Fibroblast of lung (primary cell): ENCODE measurements at regions not wholly inside any gene's neighbourhood (a gene's known extent, or its start where the extent isn't known, plus 50 kb on each side); places are given as distances from the start of the nearest gene placed in this dataset.

Experiments
- DNase-seq, 2 donors: peaks; one replicate each; pipeline versions ENCODE4 v3.0.0 to v3.0.0-alpha.2; 2010; ENCODE audit warnings: low read depth in 2 of 2
- H2AFZ ChIP-seq: 2 replicates; pipeline ENCODE4 v1.5.1; 2012; ENCODE audit warnings: low read length, control low read depth, inconsistent platforms
- H3K27ac ChIP-seq: 2 replicates; pipeline ENCODE4 v1.5.1; 2011; ENCODE audit warnings: low read length, control low read depth; ENCODE audit not compliant: insufficient read depth
- H3K27me3 ChIP-seq: 2 replicates; pipeline ENCODE4 v1.5.1; 2011; ENCODE audit warnings: mild to moderate bottlenecking, low read length; ENCODE audit not compliant: control insufficient read depth, insufficient read depth
- H3K36me3 ChIP-seq: 2 replicates; pipeline ENCODE4 v1.5.1; 2011; ENCODE audit warnings: low read length; ENCODE audit not compliant: control insufficient read depth, insufficient read depth
- H3K4me1 ChIP-seq: 2 replicates; pipeline ENCODE4 v1.5.1; 2011; ENCODE audit warnings: low read length; ENCODE audit not compliant: control insufficient read depth, insufficient read depth; ENCODE audit errors: extremely low read depth
- H3K4me2 ChIP-seq: 2 replicates; pipeline ENCODE4 v1.5.1; 2011; ENCODE audit warnings: low read length, control low read depth; ENCODE audit not compliant: insufficient read depth; ENCODE audit errors: extremely low read depth
- H3K4me3 ChIP-seq, 4 experiments: fragments of 200-600 bp in 1 of 4; sonication (generic) in 1 of 4; replicated peaks in 1 of 4; 2 replicates each; pipeline ENCODE4 v1.5.1; 2011 to 2016; ENCODE audit warnings: low read length in 4 of 4, low read depth in 3 of 4, mild to moderate bottlenecking in 3 of 4, control low read depth in 2 of 4, inconsistent platforms in 1 of 4, mixed read lengths in 1 of 4; ENCODE audit not compliant: insufficient read depth in 1 of 4; ENCODE audit errors: control extremely low read depth in 1 of 4
- H3K79me2 ChIP-seq: 2 replicates; pipeline ENCODE4 v1.5.1; 2012; ENCODE audit warnings: mild to moderate bottlenecking, low read length, inconsistent platforms; ENCODE audit not compliant: control insufficient read depth, insufficient read depth
- H3K9ac ChIP-seq: 2 replicates; pipeline ENCODE4 v1.5.1; 2011; ENCODE audit warnings: mild to moderate bottlenecking, low read length, control low read depth; ENCODE audit not compliant: insufficient read depth
- H3K9me3 ChIP-seq: 2 replicates; pipeline ENCODE4 v1.5.1; 2012; ENCODE audit warnings: low read depth, low read length; ENCODE audit not compliant: control insufficient read depth, insufficient read depth
- H4K20me1 ChIP-seq: 2 replicates; pipeline ENCODE4 v1.5.1; 2011; ENCODE audit warnings: low read length; ENCODE audit not compliant: control insufficient read depth, insufficient read depth; ENCODE audit errors: extremely low read depth
- CTCF ChIP-seq, 2 donors: IDR thresholded peaks in 1 of 2; conservative IDR thresholded peaks in 1 of 2; 1 replicate in 1 of 2; 2 replicates in 1 of 2; pipeline ENCODE4 v1.5.1; 2011 to 2012; ENCODE audit warnings: low read length in 2 of 2, control low read depth in 1 of 2, inconsistent platforms in 1 of 2, low read depth in 1 of 2, mild to moderate bottlenecking in 1 of 2
- EZH2 ChIP-seq: IDR thresholded peaks from 2 replicates; pipeline ENCODE4 v1.5.1; 2012; ENCODE audit warnings: low read length, control low read depth, mild to moderate bottlenecking; ENCODE audit errors: missing control alignments

GRCh38 chr1:147388969-147389368 lies 146.5 kb downstream of the CHD1L start:
- no peak for TF ChIP-seq EZH2
- no peak for TF ChIP-seq CTCF (conservative IDR thresholded peaks at IDR 0.05 in 1 of 2, IDR thresholded peaks at IDR 0.05 in 1 of 2; ENCODE audit: low read depth in 1 of 2, low read length in 2 of 2)
- H2AFZ ChIP-seq = no peak overlapping the region

GRCh38 chr1:147389532-147390184 lies 147.2 kb downstream of the CHD1L start:
- H3K4me3 ChIP-seq = no peak overlapping the region
- H3K9ac ChIP-seq = no peak overlapping the region
- no peaks in the 10 kb centered on the region for H3K9me3 ChIP-seq
- no peak overlapping the region for H3K27ac ChIP-seq
- no peak overlapping the region for H3K4me2 ChIP-seq
- TF ChIP-seq CTCF (conservative IDR thresholded peaks at IDR 0.05 in 1 of 2, IDR thresholded peaks at IDR 0.05 in 1 of 2; ENCODE audit: low read depth in 1 of 2, low read length in 2 of 2) (peak; percentile 84 to 85), EZH2 (no peak)
- no peaks in the 10 kb centered on the region for H3K4me1 ChIP-seq
- no peaks in the 10 kb centered on the region for H3K36me3 ChIP-seq
- no peaks in the 10 kb centered on the region for H3K27me3 ChIP-seq
- DNase-seq = peak; percentile 31 to 65
- no peaks in the 10 kb centered on the region for H3K79me2 ChIP-seq
- no peak overlapping the region for H2AFZ ChIP-seq
- no peaks in the 10 kb centered on the region for H4K20me1 ChIP-seq

More at GRCh38 chr1:147388969-147389368, 146.5 kb downstream of the CHD1L start:
- H3K4me1 ChIP-seq = no peaks in the 10 kb centered on the region
- H3K79me2 ChIP-seq = no peaks in the 10 kb centered on the region
- no peaks in the 10 kb centered on the region for H4K20me1 ChIP-seq
- H3K9ac ChIP-seq = no peak overlapping the region
- H3K4me3 ChIP-seq = no peak overlapping the region
- DNase-seq = no peak
- H3K27ac ChIP-seq = no peak overlapping the region
- H3K4me2 ChIP-seq = no peak overlapping the region
- H3K27me3 ChIP-seq = no peaks in the 10 kb centered on the region
- H3K9me3 ChIP-seq = no peaks in the 10 kb centered on the region
- no peaks in the 10 kb centered on the region for H3K36me3 ChIP-seq

- Histone ChIP-seq H3K4me2 (no peak overlapping the region), H3K9ac (no peak overlapping the region), H3K4me3 (no peak overlapping the region), H3K79me2 (no peaks in the 10 kb centered on the region), H3K27ac (no peak overlapping the region), H3K36me3 (no peaks in the 10 kb centered on the region), H3K9me3 (no peaks in the 10 kb centered on the region), H3K27me3 (no peaks in the 10 kb centered on the region), H2AFZ (no peak overlapping the region), H3K4me1 (no peaks in the 10 kb centered on the region), H4K20me1 (no peaks in the 10 kb centered on the region)
- TF ChIP-seq CTCF (conservative IDR thresholded peaks at IDR 0.05 in 1 of 2, IDR thresholded peaks at IDR 0.05 in 1 of 2; ENCODE audit: low read depth in 1 of 2, low read length in 2 of 2) = no peak
- no peak for TF ChIP-seq EZH2
- no peak for DNase-seq
These were observed 147.7 kb downstream of the CHD1L start for GRCh38 chr1:147390185-147390542.
